GDM1 (cell line): ENCODE measurements at regions not wholly inside any gene's neighbourhood (a gene's known extent, or its start where the extent isn't known, plus 50 kb on each side); places are given as distances from the start of the nearest gene placed in this dataset.
"Not testable (repeated sequence)": the region's sequence is repeated elsewhere in the genome, so short reads cannot be mapped to it uniquely, and the experiment has no call there.

Experiments
- DNase-seq: peaks from one replicate; lab custom pipeline; 2025; lab: John Stamatoyannopoulos, UW

DNA sequence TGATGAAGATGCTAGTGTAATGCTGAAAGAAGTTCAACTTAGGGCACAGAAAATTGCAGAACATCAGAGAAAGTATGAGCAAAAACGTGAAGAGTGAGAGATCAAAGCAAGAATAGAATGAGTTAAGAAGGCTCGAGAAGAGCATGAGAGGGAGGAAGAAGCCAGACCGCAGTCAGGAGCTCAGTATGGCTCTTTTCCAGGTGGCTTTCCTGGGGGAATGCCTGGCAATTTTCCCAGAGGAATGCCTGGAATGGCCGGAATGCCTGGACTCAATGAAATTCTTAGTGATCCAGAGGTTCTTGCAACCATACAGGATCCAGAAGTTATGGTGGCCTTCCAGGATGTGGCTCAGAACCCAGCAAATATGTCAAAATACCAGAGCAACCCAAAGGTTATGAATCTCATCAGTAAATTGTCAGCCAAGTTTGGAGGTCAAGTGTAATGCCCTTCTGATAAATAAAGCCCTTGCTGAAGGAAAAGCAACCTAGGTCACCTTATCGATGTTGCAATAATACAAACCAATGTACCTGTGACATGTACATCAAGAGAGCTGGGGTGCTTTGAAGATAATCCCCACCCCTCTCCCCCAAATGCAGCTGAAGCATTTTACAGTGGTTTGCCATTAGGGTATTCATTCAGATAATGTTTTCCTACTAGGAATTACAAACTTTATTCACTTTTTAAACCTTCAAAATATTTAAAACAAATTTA, 277.9 kb downstream of the LPIN1 start:
- DNase-seq = not testable (repeated sequence)

DNA sequence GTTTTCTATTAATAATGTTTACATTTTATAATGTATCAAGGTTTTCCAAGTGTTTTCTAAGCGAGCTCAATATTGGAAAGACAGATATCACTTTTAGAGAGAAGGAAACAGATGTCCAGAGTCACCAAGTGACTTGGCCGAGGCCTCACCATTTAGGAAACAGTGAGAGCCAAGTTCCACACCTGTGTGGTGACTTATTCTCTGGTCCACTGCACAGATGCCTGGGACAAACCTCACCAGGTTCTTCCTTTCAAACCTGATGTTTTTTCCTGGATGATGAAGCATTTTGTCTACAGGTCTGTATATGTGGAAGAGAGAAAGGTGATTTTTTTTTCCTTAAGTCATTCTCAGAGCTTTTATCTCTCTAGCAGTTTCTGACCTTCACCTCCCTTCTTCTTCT, 280.7 kb downstream of the LPIN1 start:
- no peak for DNase-seq

DNA sequence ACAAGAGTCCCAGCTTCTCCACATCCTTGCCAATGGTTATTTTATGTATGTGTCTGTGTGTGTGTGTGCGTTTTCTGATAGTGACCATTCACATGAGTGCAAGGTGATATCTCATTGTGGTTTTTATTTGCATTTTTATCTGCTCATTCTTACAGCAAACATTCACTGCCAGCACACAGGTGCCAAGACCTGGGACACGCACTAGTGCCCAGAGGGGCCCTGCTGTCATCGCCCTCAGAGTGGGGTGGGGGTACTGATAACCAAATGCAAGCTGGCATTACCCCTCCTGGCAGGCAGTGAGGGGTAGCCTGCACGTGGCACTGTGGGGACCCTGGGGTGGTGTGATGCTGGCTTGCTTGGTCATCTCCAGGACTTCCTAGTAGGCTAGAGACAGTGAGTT, 285.4 kb downstream of the LPIN1 start:
- DNase-seq = no peak

DNA sequence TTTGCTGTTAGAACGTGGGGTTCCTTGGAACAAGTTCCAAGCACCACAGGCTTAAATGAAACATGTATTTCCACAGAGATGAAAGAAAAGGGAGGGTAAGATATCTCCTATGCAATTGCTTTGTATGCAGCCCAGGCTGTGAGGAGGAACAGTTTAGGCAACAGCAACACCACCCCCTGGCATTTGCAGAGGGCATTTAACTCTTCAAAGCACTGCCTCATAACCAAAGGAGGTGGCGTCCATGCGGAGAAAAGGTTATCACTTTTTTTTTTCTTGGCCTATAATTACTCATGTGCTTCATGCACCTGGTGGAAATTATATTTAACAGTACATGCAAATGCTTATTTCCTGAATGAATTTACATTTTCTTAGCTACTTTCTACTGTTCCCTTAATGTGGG, 286.0 kb downstream of the LPIN1 start:
- no peak for DNase-seq

DNA sequence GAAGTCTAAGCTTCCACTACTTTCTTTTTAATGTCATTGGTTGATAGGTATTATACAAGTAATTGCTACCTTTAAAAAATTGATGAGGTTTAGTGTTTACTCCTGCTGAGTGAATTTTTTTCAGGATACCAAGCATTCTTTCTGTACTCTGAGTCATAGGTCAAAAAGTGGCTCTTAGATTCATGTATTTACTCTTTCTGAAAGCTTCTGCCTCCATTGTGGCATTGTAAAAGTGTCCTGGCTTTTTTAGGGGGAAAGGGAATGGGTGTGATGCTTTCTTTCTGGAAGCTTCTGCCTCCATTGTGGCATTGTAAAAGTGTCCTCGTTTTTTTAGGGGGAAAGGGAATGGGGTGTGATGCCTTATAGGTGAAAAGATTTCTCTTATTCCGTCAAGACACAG, 286.5 kb downstream of the LPIN1 start:
- DNase-seq = no peak

DNA sequence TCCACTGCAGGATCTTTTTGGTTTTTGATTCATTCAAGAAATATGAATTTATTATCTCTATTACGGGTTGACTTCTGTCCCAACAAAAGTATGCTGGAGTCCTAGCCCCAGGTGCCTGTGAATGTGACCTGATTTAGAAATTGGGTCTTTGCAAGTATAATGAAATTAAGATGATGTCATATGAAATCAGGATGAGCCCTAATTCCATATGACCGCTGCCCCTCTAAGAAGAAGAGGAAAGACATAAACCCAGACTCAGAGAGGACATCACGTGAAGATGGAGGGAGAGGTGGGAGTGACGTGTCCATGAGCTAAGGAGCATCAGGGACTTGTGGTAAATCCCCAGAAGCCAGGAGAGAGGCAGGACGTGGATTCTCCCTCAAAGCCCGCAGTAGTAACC, 287.1 kb downstream of the LPIN1 start:
- no peak for DNase-seq

DNA sequence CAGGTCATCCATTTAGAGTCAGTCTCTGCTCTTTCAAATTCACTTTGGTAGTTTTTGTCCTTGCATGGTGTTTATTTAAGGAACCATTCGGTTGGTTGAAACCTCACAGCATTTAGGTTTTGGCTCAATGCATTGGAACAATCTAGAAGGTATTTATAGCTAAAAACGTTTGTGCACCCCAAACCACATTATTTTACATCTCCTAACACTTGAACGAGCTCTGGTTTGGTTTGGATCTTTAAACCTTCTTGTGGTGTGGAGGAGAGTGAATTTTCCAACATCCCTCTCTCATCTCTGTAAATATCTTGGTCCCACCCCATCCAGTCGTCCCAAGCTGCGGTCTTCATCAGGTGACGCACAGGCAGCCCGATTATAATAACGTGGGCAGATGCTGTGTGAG, 287.9 kb downstream of the LPIN1 start:
- DNase-seq = no peak

DNA sequence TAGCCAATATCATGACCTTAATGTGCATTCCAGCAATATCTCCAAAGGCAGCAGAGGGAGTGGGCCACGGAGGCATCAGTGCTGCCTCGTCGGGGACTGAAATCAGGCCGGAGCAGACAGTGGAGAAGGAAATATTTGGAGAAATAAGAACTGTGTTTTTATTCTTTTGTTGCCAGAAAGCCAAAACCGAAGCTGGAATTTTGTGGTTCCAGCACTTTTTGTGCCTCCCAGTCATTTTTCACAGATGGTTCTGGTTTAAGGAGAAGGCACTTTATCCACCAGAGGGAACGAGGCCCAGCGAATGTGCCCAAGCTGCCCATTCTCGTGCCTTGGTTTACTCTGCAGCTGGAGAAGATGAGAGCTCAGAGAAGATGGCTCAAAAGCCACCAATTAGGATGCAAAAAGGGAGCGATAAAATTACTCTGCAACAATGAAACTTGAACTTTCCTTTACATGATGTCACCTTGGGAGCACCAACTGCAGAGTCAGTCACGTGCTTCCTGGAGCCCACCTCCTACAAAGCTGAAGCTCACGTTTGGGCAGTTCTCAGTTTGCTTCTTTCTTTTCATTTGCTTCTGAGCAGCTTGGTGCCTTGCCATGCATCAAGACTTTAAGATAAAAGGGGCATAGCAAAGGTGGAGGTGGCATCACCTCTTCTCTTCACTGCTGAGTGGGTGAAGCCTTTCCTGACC, 288.7 kb downstream of the LPIN1 start:
- no peak for DNase-seq

DNA sequence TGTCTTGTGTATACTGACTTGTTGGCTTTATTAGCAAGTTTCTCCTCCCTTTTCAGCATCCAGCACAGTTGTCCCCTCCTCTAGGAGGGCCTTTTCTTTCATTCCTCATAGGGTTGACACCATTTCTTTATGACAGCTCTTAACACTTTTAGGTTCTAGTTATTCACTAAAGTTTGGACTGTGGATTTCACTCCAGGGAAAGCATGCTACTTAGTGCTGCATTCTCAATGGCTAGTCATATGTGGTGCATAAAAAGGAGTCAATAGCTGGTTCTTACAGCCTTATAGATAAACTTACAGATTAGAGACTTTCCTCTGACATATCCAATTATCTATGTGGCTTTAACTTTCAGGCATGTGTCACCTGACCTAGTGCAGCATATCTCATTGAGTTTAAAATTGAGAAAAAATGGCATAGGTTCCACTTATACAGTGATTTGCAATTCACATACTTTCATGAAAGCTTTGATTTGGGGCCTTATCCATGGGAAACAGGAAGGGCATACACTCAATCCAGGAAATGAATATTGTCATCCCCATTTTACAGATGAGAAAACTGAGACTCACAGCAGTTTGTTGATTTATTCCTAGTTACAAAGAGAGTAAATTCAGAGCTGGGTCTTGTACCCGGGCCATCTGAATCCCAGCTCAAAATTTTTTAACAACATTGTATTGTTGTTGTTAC, 289.7 kb downstream of the LPIN1 start:
- no peak for DNase-seq

DNA sequence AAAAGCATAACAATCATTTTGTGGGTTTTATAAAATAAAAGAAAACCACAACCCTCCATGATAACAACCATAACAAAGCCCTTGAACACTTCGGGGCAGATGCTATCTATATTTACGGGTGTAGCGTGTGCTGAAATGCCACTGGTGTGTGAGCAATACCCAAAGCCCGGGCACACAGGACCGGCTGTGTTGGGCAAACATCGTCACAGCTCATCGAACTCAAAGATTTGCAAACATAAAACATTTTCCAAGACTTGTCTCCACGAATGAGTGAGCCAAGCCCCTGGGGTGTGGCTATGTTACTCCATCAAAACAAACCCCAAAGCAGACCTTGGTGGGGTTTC, 290.2 kb downstream of the LPIN1 start:
- DNase-seq = no peak

DNA sequence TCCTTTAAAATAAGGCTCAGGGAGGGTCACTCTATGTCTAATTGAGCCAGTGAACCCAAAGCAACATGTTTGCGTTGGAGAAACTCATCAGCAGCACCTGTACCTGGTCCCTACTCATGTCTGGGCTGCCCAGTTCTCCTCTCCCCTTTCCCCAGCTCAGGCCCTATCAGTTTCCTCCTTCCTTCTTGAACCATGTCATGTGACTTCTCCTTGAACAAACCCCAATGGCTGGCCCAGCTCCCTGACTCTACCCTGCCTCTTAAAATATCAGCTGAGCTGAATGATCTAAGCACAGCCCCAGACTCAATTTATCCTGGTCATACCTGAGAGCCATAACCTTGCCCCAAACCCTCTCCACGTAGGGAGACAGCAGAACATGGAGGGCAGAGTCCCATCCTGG, 290.9 kb downstream of the LPIN1 start:
- no peak for DNase-seq

DNA sequence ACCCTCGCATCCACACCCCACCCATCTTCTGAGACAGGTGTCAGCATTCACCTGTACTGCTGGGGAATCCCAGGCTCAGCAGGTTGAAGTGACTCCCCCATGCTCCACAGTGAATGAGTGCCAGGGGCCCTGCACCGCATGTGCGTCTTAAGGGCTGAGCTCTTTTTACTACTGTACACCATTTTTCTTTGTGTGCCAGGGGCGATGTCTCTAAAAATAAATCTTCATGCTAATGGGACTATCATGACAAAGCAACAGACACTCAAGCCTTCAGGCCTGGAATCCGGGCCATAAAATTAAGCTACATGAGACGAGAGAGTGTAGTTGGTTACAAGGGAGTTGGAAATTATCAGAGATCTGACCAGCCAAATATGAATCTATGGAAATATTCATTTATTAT, 294.8 kb downstream of the LPIN1 start:
- DNase-seq = no peak

DNA sequence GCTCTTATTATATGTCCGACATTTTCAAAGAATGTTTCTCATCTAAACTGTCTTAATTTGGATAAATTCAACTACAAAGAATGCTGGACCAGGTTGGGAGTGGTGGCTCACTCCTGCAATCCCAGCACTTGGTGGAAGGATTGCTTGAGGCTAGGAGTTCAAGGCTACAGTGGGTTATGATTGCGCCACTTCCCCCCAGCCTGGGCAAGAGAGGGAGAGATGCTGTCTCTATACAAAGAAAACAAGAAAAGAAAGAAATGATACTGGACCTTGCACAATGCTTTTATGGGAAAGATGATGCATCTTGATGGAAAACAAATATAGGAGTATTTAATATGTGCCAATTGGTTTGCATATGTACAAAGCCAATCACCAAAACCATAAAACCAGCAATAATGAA, 296.7 kb downstream of the LPIN1 start:
- no peak for DNase-seq

DNA sequence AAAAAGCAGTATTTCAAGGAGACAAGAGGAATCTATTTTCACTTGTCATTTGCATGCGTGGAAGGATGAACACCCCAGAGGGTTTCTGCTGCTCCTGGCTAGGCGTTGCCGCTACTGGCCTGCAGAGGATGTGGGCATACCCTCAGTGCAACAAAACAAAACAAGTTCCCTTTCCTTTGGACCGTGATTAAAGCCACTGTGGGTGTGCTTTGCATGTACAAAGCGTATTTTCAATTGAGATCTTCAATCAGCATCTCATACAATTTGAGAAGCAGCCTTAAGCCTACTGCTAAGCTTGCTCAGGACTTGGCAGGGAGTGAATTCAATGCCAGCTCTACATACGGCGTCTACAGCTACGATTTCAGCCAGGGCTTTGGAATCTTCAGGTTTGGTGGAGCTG, 298.4 kb downstream of the LPIN1 start:
- DNase-seq = no peak

DNA sequence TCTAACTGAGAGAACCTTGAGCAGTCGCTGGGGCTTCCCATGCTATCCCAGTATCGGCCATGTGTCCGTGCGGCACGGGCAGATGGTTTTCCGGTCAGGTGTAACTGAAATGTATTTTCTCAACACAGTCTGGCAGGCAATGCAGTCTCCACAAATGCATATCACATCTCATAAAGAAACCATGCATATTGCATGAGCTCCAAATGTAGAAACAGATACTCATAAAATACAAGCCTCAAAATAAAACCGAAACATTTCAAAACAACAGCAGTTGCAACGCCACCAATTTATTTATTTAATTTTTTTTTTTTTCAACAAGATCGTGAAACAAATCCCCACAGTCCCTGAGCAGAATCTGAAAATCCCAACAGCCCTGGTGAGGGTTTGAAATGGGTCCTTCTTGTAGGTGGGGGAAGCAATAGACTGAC, 299.4 kb downstream of the LPIN1 start:
- no peak for DNase-seq

DNA sequence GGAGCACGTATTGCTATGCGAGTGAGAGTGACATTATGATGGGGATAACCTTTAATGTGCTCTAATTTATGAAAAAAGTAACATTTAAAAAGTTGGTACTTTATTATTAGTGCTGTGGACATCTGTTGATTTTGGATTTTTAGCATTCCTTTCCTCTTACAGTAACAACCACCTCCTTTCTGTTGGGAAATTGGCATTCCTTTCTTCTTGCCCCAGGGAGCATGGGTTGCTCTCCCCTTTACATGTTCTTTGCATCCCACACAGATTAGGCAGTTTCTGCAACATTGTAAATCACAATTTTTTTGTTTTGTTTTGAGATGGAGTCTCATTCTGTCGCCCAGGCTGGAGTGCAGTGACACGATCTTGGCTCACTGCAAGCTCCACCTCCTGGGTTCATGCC, 300.2 kb downstream of the LPIN1 start:
- DNase-seq = no peak

DNA sequence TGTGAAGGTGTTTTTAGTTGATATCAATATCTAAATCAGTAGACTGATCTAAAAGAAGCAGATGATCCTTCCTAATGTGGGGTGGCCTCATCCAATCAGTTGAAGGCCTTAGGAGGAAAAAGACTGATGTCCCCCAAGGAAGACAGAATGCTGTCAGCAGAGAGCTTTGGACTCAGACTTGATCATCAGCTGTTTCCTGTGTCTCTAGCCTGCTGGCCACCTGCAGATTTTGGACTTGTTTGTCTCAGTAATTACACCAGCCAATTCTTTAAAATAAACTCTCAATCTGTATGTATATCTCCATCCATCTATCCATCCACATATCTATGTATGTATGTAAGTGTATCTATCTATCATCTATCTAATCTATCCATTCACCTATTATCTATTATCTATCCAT, 301.3 kb downstream of the LPIN1 start:
- no peak for DNase-seq

DNA sequence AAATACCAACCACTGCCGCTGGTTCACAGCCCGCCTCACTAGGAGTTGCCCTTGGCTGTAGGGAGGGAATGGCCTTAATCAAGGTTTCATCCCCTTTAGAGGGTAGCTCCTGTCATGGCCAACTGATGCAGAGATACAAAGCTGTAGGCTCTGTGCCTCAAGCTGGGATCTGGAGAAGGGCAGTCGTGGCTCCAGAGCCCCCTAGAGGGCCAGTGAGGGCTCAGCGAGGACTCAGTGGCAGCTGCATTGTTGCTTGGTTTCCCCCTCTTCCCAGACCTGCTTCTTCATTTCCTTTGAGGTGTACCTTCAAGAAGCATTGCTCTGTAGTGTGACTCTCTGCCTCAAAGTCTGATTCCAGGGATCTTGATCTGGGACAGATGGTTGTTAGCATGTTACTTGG, 302.1 kb downstream of the LPIN1 start:
- DNase-seq = no peak

DNA sequence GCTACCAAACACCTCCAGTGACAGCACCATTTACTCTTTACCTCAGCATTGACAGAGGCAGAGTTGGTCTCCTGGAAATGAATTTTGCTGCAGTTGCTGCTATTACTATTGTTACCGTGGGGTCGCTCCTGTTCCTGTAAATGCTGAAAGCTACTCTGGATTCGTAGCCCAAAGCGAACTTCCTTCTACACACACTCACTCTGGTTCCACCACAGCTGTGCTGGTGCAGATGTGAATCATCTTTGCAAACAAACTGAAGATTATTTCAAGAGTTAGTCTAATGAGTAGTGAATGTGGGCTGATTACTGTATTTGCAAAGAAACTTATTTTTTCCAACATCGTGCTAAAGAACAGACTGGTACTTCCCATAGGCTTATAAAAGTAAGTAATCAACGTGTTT, 304.0 kb downstream of the LPIN1 start:
- DNase-seq = peak; percentile 17

DNA sequence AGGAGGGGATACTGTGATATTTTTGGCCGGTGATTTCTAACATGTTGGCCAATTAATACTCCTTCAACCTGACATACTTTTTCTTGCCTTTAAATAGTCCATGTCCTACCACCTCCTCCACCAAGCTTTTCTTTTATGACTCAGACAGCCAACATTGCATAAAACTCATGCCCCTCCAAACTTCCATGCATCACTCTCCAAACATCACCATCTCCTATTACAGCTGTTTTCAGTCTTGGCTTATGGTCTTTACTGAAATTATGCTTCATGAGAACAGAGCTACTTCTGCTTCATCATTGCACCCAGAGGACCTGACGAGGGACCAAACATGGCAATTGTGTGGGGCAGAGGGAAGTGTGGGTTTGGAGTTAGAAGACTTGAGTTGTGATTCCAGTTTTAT, 305.4 kb downstream of the LPIN1 start:
- DNase-seq = no peak

DNA sequence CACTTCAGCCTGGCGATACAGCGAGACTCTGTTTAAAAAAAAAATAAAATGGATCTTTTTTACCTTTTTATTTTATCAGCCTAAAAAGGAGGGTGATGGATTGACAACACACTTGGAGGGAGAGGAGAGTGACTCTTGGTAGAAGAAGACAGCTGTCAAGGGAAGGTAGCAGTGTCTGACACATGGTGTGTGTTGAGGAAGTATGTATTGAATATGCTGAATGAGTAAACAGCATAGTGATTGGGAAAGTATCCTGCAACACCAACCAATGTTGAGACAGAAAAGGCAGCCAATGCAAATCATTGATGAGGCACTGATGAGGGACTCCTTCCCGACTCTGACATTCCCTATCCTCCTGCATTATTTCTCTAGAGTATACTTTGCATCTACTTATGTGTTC, 306.4 kb downstream of the LPIN1 start:
- no peak for DNase-seq

DNA sequence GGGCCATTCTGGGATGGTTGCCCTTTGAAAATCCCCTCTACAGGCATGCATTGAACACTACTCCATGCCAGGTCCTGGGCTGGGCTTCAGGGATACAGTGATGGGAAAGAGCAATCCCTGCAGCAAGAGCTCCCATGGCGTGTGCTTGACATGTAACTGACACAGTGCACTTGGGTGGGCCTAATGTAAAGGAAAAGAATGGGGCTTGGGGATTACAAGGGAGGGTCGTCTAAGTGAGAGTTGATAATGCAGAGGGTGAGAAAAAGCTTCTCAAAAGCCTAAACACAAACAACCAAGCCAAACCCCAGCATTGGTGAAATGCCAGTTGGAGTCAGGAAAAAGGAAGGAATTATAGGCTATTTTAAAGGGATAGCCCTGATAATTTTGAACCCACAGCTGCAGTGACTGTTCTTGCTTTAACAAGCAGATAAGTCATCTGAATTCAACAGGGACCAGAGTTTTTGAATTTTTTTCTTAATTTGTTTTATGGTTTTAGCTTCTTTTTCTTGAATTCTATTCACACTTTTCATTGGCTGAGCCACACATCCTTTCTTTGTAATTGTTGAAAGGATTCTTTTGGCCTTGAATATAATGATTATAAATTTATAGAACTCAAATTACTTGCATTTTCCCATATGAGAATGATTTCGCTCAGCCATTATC, 308.7 kb downstream of the LPIN1 start:
- DNase-seq = no peak
